ENCODE measurements at regions not wholly inside any gene's neighbourhood (a gene's known extent, or its start where the extent isn't known, plus 50 kb on each side); places are given as distances from the start of the nearest gene placed in this dataset.

DNA sequence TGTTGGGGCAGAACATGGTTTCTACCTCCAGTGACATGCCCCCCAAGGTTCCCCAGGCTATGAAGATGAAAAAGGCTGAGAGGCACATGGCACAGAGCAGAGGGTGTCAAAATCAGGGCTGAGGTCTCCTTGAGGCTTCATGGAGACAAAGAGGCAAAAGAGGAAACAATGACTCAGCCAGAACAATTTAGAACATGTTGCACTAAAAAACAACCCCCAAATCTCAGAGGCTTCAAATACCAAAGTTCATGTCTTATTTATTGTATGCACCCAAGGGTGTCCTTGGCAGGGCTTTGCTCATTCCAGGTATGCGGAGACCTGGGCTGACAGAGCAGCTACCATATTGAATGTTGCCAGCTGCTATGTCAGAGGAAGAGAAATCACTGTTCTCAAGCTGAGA, 964.1 kb downstream of the GRID1 start:
- TF ChIP-seq POLR2A (IDR thresholded peaks at IDR 0.05; ENCODE audit: extremely low read depth, insufficient read length) = no peak
- TF ChIP-seq MYC (IDR thresholded peaks at IDR 0.05; ENCODE audit: low read depth, low read length) = no peak
